ENCODE measurements at regions not wholly inside any gene's neighbourhood (a gene's known extent, or its start where the extent isn't known, plus 50 kb on each side); places are given as distances from the start of the nearest gene placed in this dataset.

DNA sequence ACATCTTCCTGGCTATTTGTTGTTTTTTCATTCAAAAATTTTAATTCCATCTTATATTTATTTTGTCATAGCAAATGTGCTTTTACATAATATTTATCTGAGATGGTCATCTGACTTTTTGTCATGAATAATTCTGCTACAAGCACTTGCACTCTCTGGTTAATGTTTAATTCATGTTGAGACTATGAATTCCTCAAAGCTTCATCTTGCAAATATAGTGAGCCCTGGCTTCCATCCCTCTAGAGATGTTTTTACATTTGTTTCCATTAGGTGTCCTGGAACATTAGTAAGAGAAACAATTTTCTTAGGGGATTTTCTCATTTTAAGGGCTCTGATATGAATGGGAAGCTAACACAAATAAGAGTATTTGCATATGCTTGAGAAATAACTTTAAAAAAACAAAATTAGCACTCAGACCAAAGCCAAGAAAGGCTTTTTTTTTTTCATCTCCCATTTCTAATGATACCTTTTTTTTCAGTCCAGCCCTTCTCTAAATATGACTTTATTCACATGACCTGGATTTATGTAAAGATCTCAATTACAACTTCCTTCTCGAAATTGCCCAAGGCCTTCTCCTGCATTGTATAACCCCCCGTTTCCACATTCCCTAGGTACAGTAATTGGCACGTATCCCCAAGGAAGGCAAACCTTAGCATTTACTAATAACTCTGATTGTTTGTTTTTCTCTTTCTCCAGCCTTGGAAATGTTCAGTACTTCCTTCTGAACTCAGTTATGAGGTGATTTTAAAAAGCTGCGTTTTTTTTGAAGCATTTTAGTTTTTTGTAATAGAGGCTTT lies 797.0 kb upstream of the GJE1 start:
- Histone ChIP-seq H3K4me1 (ENCODE audit: low read length) (no peaks in the 10 kb centered on the region), H3K27ac (ENCODE audit: low read length) (no peak overlapping the region), H3F3A (ENCODE audit: insufficient read depth, low read length) (no peaks in the 10 kb centered on the region), H3K9me2 (replicated peaks; ENCODE audit: insufficient read depth, low read length) (no peaks in the 10 kb centered on the region), H3K9me3 (replicated peaks; ENCODE audit: insufficient read depth, low read length) (no peaks in the 10 kb centered on the region), H3K79me2 (ENCODE audit: low read length) (no peaks in the 10 kb centered on the region), H3K27me3 (replicated peaks; ENCODE audit: insufficient read depth, low read length) (no peaks in the 10 kb centered on the region), H3K4me2 (ENCODE audit: low read depth, low read length) (no peak overlapping the region), H2AFZ (ENCODE audit: low read length) (no peak overlapping the region), H3K9ac (ENCODE audit: low read length) (no peak overlapping the region), H3K4me3 (ENCODE audit: low read length) (no peak overlapping the region), H4K20me1 (ENCODE audit: insufficient read depth, low read length) (no peaks in the 10 kb centered on the region), H3K36me3 (replicated peaks; ENCODE audit: insufficient read depth, low read length) (no peaks in the 10 kb centered on the region)
- no peak for DNase-seq
- no peak for TF ChIP-seq EZH2phosphoT487 (IDR thresholded peaks at IDR 0.05; ENCODE audit: low read length)
- no peak for TF ChIP-seq EZH2 (optimal IDR thresholded peaks at IDR 0.05; ENCODE audit: low read depth, low read length)

- Histone ChIP-seq H2AFZ (ENCODE audit: low read length) (no peak overlapping the region), H4K20me1 (ENCODE audit: insufficient read depth, low read length) (no peaks in the 10 kb centered on the region), H3K4me3 (ENCODE audit: low read length) (no peak overlapping the region), H3K9me3 (replicated peaks; ENCODE audit: insufficient read depth, low read length) (no peaks in the 10 kb centered on the region), H3K27ac (ENCODE audit: low read length) (no peak overlapping the region), H3K79me2 (ENCODE audit: low read length) (no peaks in the 10 kb centered on the region), H3K27me3 (replicated peaks; ENCODE audit: insufficient read depth, low read length) (no peaks in the 10 kb centered on the region), H3K36me3 (replicated peaks; ENCODE audit: insufficient read depth, low read length) (no peaks in the 10 kb centered on the region), H3K4me2 (ENCODE audit: low read depth, low read length) (no peak overlapping the region), H3F3A (ENCODE audit: insufficient read depth, low read length) (no peaks in the 10 kb centered on the region), H3K4me1 (ENCODE audit: low read length) (no peaks in the 10 kb centered on the region), H3K9ac (ENCODE audit: low read length) (no peak overlapping the region), H3K9me2 (replicated peaks; ENCODE audit: insufficient read depth, low read length) (no peaks in the 10 kb centered on the region)
- no peak for DNase-seq
- TF ChIP-seq CTCF (IDR thresholded peaks at IDR 0.05; ENCODE audit: low read length) (no peak), EZH2phosphoT487 (IDR thresholded peaks at IDR 0.05; ENCODE audit: low read length) (no peak), EZH2 (optimal IDR thresholded peaks at IDR 0.05; ENCODE audit: low read depth, low read length) (no peak)
Observed at GRCh38 chr6:141326925-141327324, 805.8 kb upstream of the GJE1 start.

- Histone ChIP-seq H3K4me2 (ENCODE audit: low read depth, low read length) (no peak overlapping the region), H3K79me2 (ENCODE audit: low read length) (no peaks in the 10 kb centered on the region), H3K4me1 (ENCODE audit: low read length) (no peaks in the 10 kb centered on the region), H3K9me3 (replicated peaks; ENCODE audit: insufficient read depth, low read length) (no peaks in the 10 kb centered on the region), H2AFZ (ENCODE audit: low read length) (no peak overlapping the region), H3K27me3 (replicated peaks; ENCODE audit: insufficient read depth, low read length) (no peaks in the 10 kb centered on the region), H4K20me1 (ENCODE audit: insufficient read depth, low read length) (no peaks in the 10 kb centered on the region), H3K4me3 (ENCODE audit: low read length) (no peak overlapping the region), H3K9ac (ENCODE audit: low read length) (no peak overlapping the region), H3K36me3 (replicated peaks; ENCODE audit: insufficient read depth, low read length) (no peaks in the 10 kb centered on the region), H3K9me2 (replicated peaks; ENCODE audit: insufficient read depth, low read length) (no peaks in the 10 kb centered on the region), H3F3A (ENCODE audit: insufficient read depth, low read length) (no peaks in the 10 kb centered on the region), H3K27ac (ENCODE audit: low read length) (no peak overlapping the region)
- no peak for TF ChIP-seq CTCF (IDR thresholded peaks at IDR 0.05; ENCODE audit: low read length)
- TF ChIP-seq EZH2 (optimal IDR thresholded peaks at IDR 0.05; ENCODE audit: low read depth, low read length): no peak
- TF ChIP-seq EZH2phosphoT487 (IDR thresholded peaks at IDR 0.05; ENCODE audit: low read length): no peak
- DNase-seq: no peak
Observed at GRCh38 chr6:141326426-141326825, 806.3 kb upstream of the GJE1 start.
